GM12874 (cell line): ENCODE measurements at regions not wholly inside any gene's neighbourhood (a gene's known extent, or its start where the extent isn't known, plus 50 kb on each side); places are given as distances from the start of the nearest gene placed in this dataset.

ENCODE experiments used
- CTCF ChIP-seq: IDR thresholded peaks from 2 replicates; pipeline ENCODE4 v1.5.1; 2011; ENCODE audit warnings: low read depth, mild to moderate bottlenecking, control low read depth, low read length, moderate library complexity; ENCODE audit not compliant: insufficient read depth

GRCh38 chr4:75179510-75179909 lies 246.6 kb downstream of the PARM1 start:
- TF ChIP-seq CTCF = no peak

GRCh38 chr4:75172551-75172950 lies 239.6 kb downstream of the PARM1 start:
- no peak for TF ChIP-seq CTCF

- TF ChIP-seq CTCF = no peak
Measured at GRCh38 chr4:75169427-75169826, 236.5 kb downstream of the PARM1 start.

- TF ChIP-seq CTCF = no peak
Measured at GRCh38 chr4:75169020-75169419, 236.1 kb downstream of the PARM1 start.

GRCh38 chr4:75168548-75168947 lies 235.6 kb downstream of the PARM1 start:
- TF ChIP-seq CTCF = no peak

GRCh38 chr4:75158451-75158850 lies 225.5 kb downstream of the PARM1 start:
- TF ChIP-seq CTCF = no peak

GRCh38 chr4:75154994-75155393 lies 222.1 kb downstream of the PARM1 start:
- TF ChIP-seq CTCF = no peak

GRCh38 chr4:75146223-75146622 lies 213.3 kb downstream of the PARM1 start:
- TF ChIP-seq CTCF = no peak
